ENCODE measurements at regions not wholly inside any gene's neighbourhood (a gene's known extent, or its start where the extent isn't known, plus 50 kb on each side); places are given as distances from the start of the nearest gene placed in this dataset.

GRCh38 chr11:14583252-14584034, 60.2 kb upstream of the PDE3B start:
- TF ChIP-seq REST (IDR thresholded peaks at IDR 0.05; ENCODE audit: insufficient read depth in 1 of 2, low read depth in 2 of 2, low read length in 2 of 2): no peak
- TF ChIP-seq POLR2AphosphoS5 (IDR thresholded peaks at IDR 0.05; ENCODE audit: low read depth, low read length): no peak
- no peak for TF ChIP-seq FOXP2 (optimal IDR thresholded peaks at IDR 0.05; ENCODE audit: borderline replicate concordance, extremely low read depth, extremely low read length, insufficient read depth)
- TF ChIP-seq SIN3A (IDR thresholded peaks at IDR 0.05; ENCODE audit: borderline replicate concordance, insufficient read depth, low read length): no peak
- TF ChIP-seq TAF1 (IDR thresholded peaks at IDR 0.05; ENCODE audit: borderline replicate concordance, insufficient read depth, low read length): no peak

DNA sequence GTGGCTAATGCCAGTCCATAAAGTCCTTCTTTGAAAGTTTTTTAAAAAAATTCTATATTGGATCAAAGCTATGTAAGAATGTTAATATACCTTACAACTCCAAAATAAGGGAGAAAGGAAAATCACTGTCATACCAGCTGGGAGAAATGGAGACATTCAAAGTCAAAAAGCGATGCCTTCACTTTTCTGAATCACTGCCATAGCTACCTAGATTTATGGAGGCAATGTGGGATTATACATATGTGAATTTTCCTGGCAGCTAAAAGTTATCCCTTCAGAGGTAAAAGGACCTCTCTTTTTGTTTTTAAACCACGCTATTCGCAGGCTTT, 59.6 kb upstream of the PDE3B start:
- TF ChIP-seq SIN3A (IDR thresholded peaks at IDR 0.05; ENCODE audit: borderline replicate concordance, insufficient read depth, low read length): no peak
- no peak for TF ChIP-seq REST (IDR thresholded peaks at IDR 0.05; ENCODE audit: insufficient read depth in 1 of 2, low read depth in 2 of 2, low read length in 2 of 2)
- no peak for TF ChIP-seq FOXP2 (optimal IDR thresholded peaks at IDR 0.05; ENCODE audit: borderline replicate concordance, extremely low read depth, extremely low read length, insufficient read depth)
- TF ChIP-seq TAF1 (IDR thresholded peaks at IDR 0.05; ENCODE audit: borderline replicate concordance, insufficient read depth, low read length): no peak
- no peak for TF ChIP-seq POLR2AphosphoS5 (IDR thresholded peaks at IDR 0.05; ENCODE audit: low read depth, low read length)

DNA sequence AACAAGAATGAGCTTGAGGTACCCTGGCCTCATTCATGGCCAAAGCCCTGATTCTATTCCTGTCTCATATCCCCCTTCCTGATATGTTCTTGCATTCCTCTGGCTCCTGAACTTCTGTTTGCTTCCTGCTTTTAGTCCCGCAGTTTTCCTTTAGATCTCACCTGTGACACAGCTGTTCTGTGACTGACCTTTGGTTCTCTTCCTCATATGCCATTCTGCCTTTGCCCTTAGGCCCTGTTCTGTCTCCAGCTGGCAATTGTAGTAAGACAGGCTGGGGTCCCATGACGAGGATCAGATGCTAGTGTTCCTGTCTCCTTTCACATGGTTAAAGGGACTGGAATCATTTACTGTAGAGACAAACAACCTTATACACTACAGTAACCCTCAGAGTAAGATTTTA, 59.0 kb upstream of the PDE3B start:
- TF ChIP-seq FOXP2 (optimal IDR thresholded peaks at IDR 0.05; ENCODE audit: borderline replicate concordance, extremely low read depth, extremely low read length, insufficient read depth): no peak
- no peak for TF ChIP-seq REST (IDR thresholded peaks at IDR 0.05; ENCODE audit: insufficient read depth in 1 of 2, low read depth in 2 of 2, low read length in 2 of 2)
- no peak for TF ChIP-seq POLR2AphosphoS5 (IDR thresholded peaks at IDR 0.05; ENCODE audit: low read depth, low read length)
- no peak for TF ChIP-seq SIN3A (IDR thresholded peaks at IDR 0.05; ENCODE audit: borderline replicate concordance, insufficient read depth, low read length)

DNA sequence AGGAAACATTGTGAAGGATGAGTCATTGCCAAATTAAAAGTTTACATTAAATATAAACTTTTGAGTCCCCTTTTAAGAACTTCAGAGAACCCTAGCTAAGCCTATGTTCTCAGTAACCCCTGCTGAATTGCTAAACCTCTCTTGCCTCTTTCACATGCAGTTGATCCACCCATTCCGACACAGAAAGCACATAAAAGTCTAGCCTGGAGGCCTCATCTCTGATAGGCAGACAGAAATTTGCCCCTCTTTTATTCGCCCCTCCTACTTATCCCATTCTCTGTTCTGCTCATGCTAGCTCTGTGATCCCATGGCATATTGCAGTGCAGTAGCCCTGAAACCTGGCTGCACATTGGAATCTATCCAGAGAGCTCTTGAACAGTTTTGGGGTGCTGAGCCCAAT, 58.2 kb upstream of the PDE3B start:
- TF ChIP-seq REST (IDR thresholded peaks at IDR 0.05; ENCODE audit: insufficient read depth in 1 of 2, low read depth in 2 of 2, low read length in 2 of 2) (no peak), FOXP2 (optimal IDR thresholded peaks at IDR 0.05; ENCODE audit: borderline replicate concordance, extremely low read depth, extremely low read length, insufficient read depth) (no peak), SIN3A (IDR thresholded peaks at IDR 0.05; ENCODE audit: borderline replicate concordance, insufficient read depth, low read length) (no peak), TAF1 (IDR thresholded peaks at IDR 0.05; ENCODE audit: borderline replicate concordance, insufficient read depth, low read length) (no peak), POLR2AphosphoS5 (IDR thresholded peaks at IDR 0.05; ENCODE audit: low read depth, low read length) (no peak)

Measured in PFSK-1 (cell line).